ENCODE measurements at regions not wholly inside any gene's neighbourhood (a gene's known extent, or its start where the extent isn't known, plus 50 kb on each side); places are given as distances from the start of the nearest gene placed in this dataset.

DNA sequence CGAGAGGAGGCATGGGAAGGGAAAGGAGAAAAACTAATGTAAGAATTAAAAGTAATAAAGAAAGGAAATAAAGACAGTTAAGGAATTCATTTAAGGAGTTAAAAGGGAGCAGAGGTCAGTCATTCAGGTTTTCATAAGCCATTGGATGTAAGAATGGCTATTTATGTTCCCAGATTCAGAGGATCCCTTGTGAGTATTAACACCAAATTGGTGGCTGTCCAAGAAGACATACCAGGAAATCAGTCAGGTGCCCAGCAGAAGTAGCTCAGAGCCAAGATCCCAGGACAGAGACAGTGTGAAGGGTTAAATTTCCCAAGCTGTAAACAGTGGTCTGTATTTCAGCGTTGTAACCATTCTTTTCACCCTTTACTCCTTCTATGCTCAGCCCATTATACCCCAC lies 550.4 kb downstream of the BCL11A start:
- no peak for ATAC-seq
- no peak for TF ChIP-seq RARB (CRISPR knock-in tag; IDR thresholded peaks at IDR 0.05)
- no peak for TF ChIP-seq ZNF70 (CRISPR knock-in tag; IDR thresholded peaks at IDR 0.05)
- no peak for TF ChIP-seq TOX (CRISPR knock-in tag; IDR thresholded peaks at IDR 0.05; ENCODE audit: borderline replicate concordance)
- no peak for TF ChIP-seq ZNF565 (CRISPR knock-in tag; conservative IDR thresholded peaks at IDR 0.05; ENCODE audit: low read depth)
- no peak for TF ChIP-seq ESRRG (CRISPR knock-in tag; IDR thresholded peaks at IDR 0.05)
- TF ChIP-seq ARNTL (CRISPR knock-in tag; IDR thresholded peaks at IDR 0.05; ENCODE audit: borderline replicate concordance, low read depth) = no peak
- no peak for TF ChIP-seq BACH2 (CRISPR knock-in tag; IDR thresholded peaks at IDR 0.05; ENCODE audit: borderline replicate concordance)
- no peak for TF ChIP-seq ZC3H10 (CRISPR knock-in tag; IDR thresholded peaks at IDR 0.05)
- TF ChIP-seq ZFP3 (CRISPR knock-in tag; IDR thresholded peaks at IDR 0.05) = no peak
- TF ChIP-seq TCF4 (CRISPR knock-in tag; IDR thresholded peaks at IDR 0.05; ENCODE audit: borderline replicate concordance) = no peak
- TF ChIP-seq, protein P1, sequence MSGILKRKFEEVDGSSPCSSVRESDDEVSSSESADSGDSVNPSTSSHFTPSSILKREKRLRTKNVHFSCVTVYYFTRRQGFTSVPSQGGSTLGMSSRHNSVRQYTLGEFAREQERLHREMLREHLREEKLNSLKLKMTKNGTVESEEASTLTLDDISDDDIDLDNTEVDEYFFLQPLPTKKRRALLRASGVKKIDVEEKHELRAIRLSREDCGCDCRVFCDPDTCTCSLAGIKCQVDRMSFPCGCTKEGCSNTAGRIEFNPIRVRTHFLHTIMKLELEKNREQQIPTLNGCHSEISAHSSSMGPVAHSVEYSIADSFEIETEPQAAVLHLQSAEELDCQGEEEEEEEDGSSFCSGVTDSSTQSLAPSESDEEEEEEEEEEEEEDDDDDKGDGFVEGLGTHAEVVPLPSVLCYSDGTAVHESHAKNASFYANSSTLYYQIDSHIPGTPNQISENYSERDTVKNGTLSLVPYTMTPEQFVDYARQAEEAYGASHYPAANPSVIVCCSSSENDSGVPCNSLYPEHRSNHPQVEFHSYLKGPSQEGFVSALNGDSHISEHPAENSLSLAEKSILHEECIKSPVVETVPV (CRISPR knock-in tag; IDR thresholded peaks at IDR 0.05) = no peak
- TF ChIP-seq GLIS3 (CRISPR knock-in tag; IDR thresholded peaks at IDR 0.05) = no peak
- TF ChIP-seq, protein P2, sequence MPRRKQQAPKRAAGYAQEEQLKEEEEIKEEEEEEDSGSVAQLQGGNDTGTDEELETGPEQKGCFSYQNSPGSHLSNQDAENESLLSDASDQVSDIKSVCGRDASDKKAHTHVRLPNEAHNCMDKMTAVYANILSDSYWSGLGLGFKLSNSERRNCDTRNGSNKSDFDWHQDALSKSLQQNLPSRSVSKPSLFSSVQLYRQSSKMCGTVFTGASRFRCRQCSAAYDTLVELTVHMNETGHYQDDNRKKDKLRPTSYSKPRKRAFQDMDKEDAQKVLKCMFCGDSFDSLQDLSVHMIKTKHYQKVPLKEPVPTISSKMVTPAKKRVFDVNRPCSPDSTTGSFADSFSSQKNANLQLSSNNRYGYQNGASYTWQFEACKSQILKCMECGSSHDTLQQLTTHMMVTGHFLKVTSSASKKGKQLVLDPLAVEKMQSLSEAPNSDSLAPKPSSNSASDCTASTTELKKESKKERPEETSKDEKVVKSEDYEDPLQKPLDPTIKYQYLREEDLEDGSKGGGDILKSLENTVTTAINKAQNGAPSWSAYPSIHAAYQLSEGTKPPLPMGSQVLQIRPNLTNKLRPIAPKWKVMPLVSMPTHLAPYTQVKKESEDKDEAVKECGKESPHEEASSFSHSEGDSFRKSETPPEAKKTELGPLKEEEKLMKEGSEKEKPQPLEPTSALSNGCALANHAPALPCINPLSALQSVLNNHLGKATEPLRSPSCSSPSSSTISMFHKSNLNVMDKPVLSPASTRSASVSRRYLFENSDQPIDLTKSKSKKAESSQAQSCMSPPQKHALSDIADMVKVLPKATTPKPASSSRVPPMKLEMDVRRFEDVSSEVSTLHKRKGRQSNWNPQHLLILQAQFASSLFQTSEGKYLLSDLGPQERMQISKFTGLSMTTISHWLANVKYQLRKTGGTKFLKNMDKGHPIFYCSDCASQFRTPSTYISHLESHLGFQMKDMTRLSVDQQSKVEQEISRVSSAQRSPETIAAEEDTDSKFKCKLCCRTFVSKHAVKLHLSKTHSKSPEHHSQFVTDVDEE (CRISPR knock-in tag; IDR thresholded peaks at IDR 0.05) = no peak
- no peak for TF ChIP-seq ZFP30 (CRISPR knock-in tag; IDR thresholded peaks at IDR 0.05)
- TF ChIP-seq CSDC2 (CRISPR knock-in tag; IDR thresholded peaks at IDR 0.05) = no peak

DNA sequence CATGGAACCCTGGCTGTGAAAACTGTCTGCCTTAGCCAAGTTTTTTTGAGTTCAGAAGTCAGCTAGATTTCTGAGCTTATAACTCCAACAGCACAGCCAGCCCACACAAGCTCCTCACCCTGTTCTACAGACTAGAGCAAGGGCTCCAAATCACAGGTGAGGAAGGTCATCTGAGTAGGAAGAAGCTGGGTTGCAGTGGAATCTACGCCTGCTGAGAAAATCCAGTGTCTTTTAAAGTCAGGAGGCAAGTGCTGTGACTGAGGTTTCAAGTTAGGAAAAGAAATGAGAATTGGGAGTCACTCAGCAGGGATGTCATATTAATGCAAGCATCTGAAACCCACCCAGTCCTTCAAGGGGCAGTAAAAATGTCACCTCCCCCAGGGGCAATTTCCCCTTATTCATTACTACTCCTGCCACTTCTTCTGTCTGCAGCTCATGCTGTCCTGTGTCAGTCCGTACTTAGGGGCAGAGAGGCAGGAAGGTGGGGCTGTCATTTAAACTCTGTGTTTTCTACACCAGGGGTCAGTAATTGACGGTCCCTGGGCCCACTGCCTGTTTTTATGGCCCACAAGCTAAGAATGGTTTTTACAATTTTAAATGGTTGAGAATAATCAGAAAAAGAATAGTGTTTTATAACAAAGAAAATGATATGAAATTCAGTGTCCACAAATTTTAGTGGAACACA lies 551.1 kb downstream of the BCL11A start:
- ATAC-seq = no peak
- TF ChIP-seq GLIS3 (CRISPR knock-in tag; IDR thresholded peaks at IDR 0.05) = no peak
- TF ChIP-seq ISL1 (CRISPR knock-in tag; IDR thresholded peaks at IDR 0.05) = no peak

DNA sequence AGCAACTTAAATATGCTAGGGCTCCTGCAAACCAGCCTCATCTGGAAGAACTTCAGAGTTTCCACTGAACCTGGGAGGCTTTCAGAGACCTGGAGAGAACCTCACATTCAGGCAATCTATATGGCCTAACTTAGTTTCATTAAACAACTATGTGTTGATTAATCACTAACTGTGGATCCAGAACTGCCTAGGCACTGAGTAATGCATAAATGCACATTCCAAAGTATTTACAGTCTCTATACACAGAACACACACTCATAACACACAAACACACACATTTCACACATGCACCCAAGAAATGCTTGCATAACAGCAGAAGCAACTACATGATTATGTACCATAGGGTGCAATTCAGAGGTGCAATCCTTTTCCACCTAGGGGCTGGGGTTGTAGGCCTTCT lies 552.8 kb downstream of the BCL11A start:
- TF ChIP-seq ZNF8 (CRISPR knock-in tag; IDR thresholded peaks at IDR 0.05) (no peak), BACH2 (CRISPR knock-in tag; IDR thresholded peaks at IDR 0.05; ENCODE audit: borderline replicate concordance) (no peak), ARNTL (CRISPR knock-in tag; IDR thresholded peaks at IDR 0.05; ENCODE audit: borderline replicate concordance, low read depth) (no peak), SNAI2 (CRISPR knock-in tag; IDR thresholded peaks at IDR 0.05) (no peak), ZC3H10 (CRISPR knock-in tag; IDR thresholded peaks at IDR 0.05) (no peak), ZFP3 (CRISPR knock-in tag; IDR thresholded peaks at IDR 0.05) (no peak), CSDC2 (CRISPR knock-in tag; IDR thresholded peaks at IDR 0.05) (no peak), ISL1 (CRISPR knock-in tag; IDR thresholded peaks at IDR 0.05) (no peak), ESRRG (CRISPR knock-in tag; IDR thresholded peaks at IDR 0.05) (no peak), PPARA (CRISPR knock-in tag; IDR thresholded peaks at IDR 0.05; ENCODE audit: borderline replicate concordance) (no peak), RARB (CRISPR knock-in tag; IDR thresholded peaks at IDR 0.05) (no peak), OSR1 (CRISPR knock-in tag; IDR thresholded peaks at IDR 0.05) (no peak), ZNF565 (CRISPR knock-in tag; conservative IDR thresholded peaks at IDR 0.05; ENCODE audit: low read depth) (no peak)
- TF ChIP-seq, protein P3, sequence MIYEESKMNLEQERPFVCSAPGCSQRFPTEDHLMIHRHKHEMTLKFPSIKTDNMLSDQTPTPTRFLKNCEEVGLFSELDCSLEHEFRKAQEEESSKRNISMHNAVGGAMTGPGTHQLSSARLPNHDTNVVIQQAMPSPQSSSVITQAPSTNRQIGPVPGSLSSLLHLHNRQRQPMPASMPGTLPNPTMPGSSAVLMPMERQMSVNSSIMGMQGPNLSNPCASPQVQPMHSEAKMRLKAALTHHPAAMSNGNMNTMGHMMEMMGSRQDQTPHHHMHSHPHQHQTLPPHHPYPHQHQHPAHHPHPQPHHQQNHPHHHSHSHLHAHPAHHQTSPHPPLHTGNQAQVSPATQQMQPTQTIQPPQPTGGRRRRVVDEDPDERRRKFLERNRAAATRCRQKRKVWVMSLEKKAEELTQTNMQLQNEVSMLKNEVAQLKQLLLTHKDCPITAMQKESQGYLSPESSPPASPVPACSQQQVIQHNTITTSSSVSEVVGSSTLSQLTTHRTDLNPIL (CRISPR knock-in tag; IDR thresholded peaks at IDR 0.05; ENCODE audit: low read depth) = no peak
- TF ChIP-seq, protein P4, sequence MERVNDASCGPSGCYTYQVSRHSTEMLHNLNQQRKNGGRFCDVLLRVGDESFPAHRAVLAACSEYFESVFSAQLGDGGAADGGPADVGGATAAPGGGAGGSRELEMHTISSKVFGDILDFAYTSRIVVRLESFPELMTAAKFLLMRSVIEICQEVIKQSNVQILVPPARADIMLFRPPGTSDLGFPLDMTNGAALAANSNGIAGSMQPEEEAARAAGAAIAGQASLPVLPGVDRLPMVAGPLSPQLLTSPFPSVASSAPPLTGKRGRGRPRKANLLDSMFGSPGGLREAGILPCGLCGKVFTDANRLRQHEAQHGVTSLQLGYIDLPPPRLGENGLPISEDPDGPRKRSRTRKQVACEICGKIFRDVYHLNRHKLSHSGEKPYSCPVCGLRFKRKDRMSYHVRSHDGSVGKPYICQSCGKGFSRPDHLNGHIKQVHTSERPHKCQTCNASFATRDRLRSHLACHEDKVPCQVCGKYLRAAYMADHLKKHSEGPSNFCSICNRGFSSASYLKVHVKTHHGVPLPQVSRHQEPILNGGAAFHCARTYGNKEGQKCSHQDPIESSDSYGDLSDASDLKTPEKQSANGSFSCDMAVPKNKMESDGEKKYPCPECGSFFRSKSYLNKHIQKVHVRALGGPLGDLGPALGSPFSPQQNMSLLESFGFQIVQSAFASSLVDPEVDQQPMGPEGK (CRISPR knock-in tag; IDR thresholded peaks at IDR 0.05; ENCODE audit: borderline replicate concordance) = no peak
- TF ChIP-seq, protein P1 (CRISPR knock-in tag; IDR thresholded peaks at IDR 0.05) = no peak
- TF ChIP-seq, protein P5, sequence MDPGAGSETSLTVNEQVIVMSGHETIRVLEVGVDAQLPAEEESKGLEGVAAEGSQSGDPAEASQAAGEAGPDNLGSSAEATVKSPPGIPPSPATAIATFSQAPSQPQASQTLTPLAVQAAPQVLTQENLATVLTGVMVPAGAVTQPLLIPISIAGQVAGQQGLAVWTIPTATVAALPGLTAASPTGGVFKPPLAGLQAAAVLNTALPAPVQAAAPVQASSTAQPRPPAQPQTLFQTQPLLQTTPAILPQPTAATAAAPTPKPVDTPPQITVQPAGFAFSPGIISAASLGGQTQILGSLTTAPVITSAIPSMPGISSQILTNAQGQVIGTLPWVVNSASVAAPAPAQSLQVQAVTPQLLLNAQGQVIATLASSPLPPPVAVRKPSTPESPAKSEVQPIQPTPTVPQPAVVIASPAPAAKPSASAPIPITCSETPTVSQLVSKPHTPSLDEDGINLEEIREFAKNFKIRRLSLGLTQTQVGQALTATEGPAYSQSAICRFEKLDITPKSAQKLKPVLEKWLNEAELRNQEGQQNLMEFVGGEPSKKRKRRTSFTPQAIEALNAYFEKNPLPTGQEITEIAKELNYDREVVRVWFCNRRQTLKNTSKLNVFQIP (CRISPR knock-in tag; IDR thresholded peaks at IDR 0.05; ENCODE audit: borderline replicate concordance, low read depth) = no peak
- TF ChIP-seq, protein P2 (CRISPR knock-in tag; IDR thresholded peaks at IDR 0.05) = no peak

More for the DNA sequence above, 552.8 kb downstream of the BCL11A start:
- ATAC-seq = no peak
